ENCODE measurements at regions not wholly inside any gene's neighbourhood (a gene's known extent, or its start where the extent isn't known, plus 50 kb on each side); places are given as distances from the start of the nearest gene placed in this dataset.

DNA sequence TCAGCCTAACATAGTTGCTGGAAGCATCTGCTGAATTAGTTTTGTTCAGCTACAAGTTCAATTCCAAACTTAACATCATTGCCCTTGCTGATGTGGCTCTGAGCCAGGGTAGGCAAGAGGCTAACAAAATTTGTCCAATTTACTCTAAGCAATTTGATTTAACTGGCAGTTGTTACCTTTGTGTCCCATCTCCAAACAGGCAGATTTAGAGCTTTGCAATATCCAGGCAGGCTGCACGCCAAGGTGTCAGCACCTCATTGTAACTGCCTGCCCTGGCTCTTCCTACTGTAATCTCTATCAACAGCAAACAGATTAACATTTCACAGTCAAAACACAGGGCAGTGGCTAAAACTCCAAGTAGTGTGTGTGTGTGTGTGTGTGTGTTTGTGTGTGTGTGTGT, 2070.6 kb downstream of the PCDH7 start:
- no peak for TF ChIP-seq POLR2A (IDR thresholded peaks at IDR 0.05)
- TF ChIP-seq, protein P1, sequence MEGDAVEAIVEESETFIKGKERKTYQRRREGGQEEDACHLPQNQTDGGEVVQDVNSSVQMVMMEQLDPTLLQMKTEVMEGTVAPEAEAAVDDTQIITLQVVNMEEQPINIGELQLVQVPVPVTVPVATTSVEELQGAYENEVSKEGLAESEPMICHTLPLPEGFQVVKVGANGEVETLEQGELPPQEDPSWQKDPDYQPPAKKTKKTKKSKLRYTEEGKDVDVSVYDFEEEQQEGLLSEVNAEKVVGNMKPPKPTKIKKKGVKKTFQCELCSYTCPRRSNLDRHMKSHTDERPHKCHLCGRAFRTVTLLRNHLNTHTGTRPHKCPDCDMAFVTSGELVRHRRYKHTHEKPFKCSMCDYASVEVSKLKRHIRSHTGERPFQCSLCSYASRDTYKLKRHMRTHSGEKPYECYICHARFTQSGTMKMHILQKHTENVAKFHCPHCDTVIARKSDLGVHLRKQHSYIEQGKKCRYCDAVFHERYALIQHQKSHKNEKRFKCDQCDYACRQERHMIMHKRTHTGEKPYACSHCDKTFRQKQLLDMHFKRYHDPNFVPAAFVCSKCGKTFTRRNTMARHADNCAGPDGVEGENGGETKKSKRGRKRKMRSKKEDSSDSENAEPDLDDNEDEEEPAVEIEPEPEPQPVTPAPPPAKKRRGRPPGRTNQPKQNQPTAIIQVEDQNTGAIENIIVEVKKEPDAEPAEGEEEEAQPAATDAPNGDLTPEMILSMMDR (IDR thresholded peaks at IDR 0.05), result no peak
- no peak overlapping the region for H3K27ac ChIP-seq
- H3K9me3 ChIP-seq, result no peaks in the 10 kb centered on the region
- peaks cover 0 to 12% (median 4%) of the 10 kb centered on the region in 4 donors for H3K4me1 ChIP-seq
- intact Hi-C loops (cut with DNase I), result no loop called here
- ATAC-seq (peak; percentile 73 to 86 (median 80)), DNase-seq (peak in 2 of 3 donors; percentile 34 to 68)
- no peak overlapping the region for H3K4me3 ChIP-seq
- 56% methylated on average over 1 of the region's 1 CpG for WGBS (ENCODE audit: insufficient coverage, low coverage, low lambda C conversion rate, missing lambda C conversion rate)
- no peaks in the 10 kb centered on the region for H3K36me3 ChIP-seq
- no peaks in the 10 kb centered on the region for H3K27me3 ChIP-seq

DNA sequence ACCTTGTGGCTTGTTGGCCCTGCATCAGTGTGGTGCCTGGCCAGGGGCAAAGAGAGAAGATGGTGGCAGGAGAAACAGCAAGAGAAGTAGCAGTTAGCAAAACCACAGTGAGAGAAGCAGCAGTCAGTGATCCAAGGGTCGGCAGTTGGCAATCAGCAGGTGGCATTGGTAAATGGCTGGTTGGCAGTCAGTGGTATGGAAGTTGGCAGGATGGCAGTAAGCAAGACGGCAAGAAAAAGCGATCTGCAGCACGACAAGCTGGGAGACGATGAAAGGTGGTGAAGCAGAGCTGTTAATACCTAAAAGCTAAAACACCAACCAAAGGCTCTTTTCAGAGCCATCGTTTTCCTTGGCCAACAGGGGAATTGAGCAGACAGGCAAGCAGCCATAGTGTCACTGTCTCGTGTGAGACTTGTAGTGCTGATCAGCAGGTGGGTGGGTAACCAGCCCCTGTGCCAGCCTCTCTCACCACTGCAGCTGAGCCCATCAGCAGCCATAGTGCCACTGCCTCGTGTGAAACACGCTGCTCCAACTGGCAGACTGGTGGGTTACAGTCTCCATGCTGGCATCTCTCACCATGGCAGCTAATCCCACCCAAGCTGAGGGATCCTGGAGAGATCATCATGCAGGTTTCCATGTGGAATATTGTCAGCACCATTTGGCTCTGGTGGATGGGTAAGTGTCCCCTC, 2078.4 kb downstream of the PCDH7 start:
- 90% methylated on average over 6 of the region's 9 CpGs for WGBS (ENCODE audit: insufficient coverage, low coverage, low lambda C conversion rate, missing lambda C conversion rate)
- ATAC-seq, result no peak
- intact Hi-C loops (cut with DNase I), result no loop called here

DNA sequence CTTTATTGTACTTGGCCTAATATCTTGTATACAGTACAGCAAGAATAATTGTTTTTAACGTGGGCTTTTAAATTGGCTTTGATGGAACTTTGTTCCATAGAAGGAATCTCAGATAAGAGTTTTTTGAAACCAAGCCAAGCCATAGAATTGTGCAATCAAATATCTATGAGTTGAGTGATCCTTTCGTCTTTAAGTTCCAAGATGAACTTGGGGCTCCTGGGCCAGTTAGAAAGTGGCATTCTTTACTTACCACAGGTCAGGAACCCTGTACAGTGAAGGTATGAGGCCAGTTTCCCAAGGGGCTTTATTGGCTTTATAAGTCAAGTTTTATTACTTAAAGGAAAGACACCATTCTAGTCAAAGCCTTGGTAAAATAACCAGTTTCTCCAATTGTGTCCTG, 2104.2 kb downstream of the PCDH7 start:
- no peaks in the 10 kb centered on the region for H3K9me3 ChIP-seq
- ATAC-seq, result no peak
- no peaks in the 10 kb centered on the region for H3K36me3 ChIP-seq
- no peaks in the 10 kb centered on the region for H3K4me1 ChIP-seq
- H3K4me3 ChIP-seq, result no peak overlapping the region
- DNase-seq, result no peak
- no peak for TF ChIP-seq POLR2A (IDR thresholded peaks at IDR 0.05)
- TF ChIP-seq, protein P1 (IDR thresholded peaks at IDR 0.05), result no peak
- H3K27me3 ChIP-seq, result no peaks in the 10 kb centered on the region
- intact Hi-C loops (cut with DNase I), result no loop called here
- 7% methylated on average over 2 of the region's 2 CpGs for WGBS (ENCODE audit: insufficient coverage, low coverage, low lambda C conversion rate, missing lambda C conversion rate)
- H3K27ac ChIP-seq, result no peak overlapping the region

More for the DNA sequence above, 2078.4 kb downstream of the PCDH7 start:
- Histone ChIP-seq H3K27me3 (no peaks in the 10 kb centered on the region), H3K9me3 (no peaks in the 10 kb centered on the region), H3K4me1 (no peaks in the 10 kb centered on the region), H3K36me3 (no peaks in the 10 kb centered on the region), H3K27ac (no peak overlapping the region), H3K4me3 (no peak overlapping the region)
- TF ChIP-seq, protein P1 (IDR thresholded peaks at IDR 0.05), result no peak
- TF ChIP-seq POLR2A (IDR thresholded peaks at IDR 0.05), result no peak
- DNase-seq, result no peak

DNA sequence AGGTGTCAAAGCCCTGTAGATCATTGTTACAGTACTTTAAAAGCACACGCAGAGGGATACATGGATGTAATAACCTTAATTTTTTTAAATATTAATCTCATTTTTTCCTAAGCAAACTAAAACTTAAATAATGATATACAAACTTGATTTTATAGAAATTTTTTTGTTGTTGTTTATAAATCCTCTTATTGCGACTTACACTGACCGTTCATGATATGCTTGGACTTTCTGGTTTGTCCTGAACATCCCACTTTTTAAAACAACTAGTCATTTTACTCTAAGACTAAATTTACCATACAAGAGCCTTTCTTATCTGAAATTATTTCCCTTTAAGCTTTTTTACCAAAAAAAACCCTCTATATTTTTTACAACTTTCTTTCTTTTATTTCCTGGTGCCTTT, 2106.0 kb downstream of the PCDH7 start:
- Histone ChIP-seq H3K4me1 (no peaks in the 10 kb centered on the region), H3K36me3 (no peaks in the 10 kb centered on the region), H3K4me3 (no peak overlapping the region), H3K27me3 (no peaks in the 10 kb centered on the region), H3K27ac (no peak overlapping the region), H3K9me3 (no peaks in the 10 kb centered on the region)
- WGBS (ENCODE audit: insufficient coverage, low coverage, low lambda C conversion rate, missing lambda C conversion rate), result 87% methylated on average over 3 of the region's 3 CpGs
- DNase-seq (no peak), ATAC-seq (no peak)
- TF ChIP-seq, protein P1 (IDR thresholded peaks at IDR 0.05), result no peak
- TF ChIP-seq POLR2A (IDR thresholded peaks at IDR 0.05), result no peak
- intact Hi-C loops (cut with DNase I), result no loop called here

All from right lobe of liver (tissue), 6 donors.